HT-29 (cell line): ENCODE measurements at regions not wholly inside any gene's neighbourhood (a gene's known extent, or its start where the extent isn't known, plus 50 kb on each side); places are given as distances from the start of the nearest gene placed in this dataset.

Experiments
- DNase-seq: peaks from one replicate; pipeline ENCODE4 v3.0.0-alpha.2; 2015; ENCODE audit warnings: low spot score

DNA sequence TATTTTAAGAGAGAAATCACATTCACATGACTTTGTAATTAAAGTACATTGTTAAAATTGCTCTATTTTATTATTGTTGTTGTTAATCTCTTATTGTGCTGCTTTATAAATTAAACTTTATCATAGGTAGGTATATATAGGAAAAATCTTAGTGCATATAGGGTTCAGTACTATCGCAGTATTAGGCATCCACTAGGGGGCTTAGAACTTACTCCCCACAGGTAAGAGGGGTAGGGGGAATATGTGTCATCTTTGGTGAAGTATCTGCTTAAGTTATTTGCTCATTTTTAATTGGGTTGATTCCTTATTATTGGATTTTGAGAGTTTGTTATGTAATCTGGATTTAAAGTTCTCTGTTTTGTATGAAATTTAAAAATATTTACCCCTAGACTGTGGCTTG is 385.2 kb downstream of the DUSP10 start:
- DNase-seq = no peak

DNA sequence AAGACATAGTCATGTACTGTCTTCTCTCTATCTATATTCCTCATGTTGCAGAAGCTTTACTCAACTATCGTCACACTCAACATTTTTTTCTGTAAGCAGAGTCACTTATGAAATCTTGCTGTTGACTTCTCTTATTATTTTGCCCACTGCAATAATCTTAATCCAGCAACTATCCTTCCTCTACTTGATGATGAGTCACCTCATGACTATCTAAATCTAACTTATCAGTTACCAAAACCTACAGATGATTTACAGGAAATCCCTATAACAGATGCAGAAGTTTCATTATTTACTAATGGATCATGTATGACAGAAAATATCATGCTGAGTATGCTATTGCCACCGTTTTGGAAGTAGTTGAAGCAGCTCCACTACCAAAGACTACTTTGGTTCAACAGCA is 378.9 kb downstream of the DUSP10 start:
- no peak for DNase-seq

DNA sequence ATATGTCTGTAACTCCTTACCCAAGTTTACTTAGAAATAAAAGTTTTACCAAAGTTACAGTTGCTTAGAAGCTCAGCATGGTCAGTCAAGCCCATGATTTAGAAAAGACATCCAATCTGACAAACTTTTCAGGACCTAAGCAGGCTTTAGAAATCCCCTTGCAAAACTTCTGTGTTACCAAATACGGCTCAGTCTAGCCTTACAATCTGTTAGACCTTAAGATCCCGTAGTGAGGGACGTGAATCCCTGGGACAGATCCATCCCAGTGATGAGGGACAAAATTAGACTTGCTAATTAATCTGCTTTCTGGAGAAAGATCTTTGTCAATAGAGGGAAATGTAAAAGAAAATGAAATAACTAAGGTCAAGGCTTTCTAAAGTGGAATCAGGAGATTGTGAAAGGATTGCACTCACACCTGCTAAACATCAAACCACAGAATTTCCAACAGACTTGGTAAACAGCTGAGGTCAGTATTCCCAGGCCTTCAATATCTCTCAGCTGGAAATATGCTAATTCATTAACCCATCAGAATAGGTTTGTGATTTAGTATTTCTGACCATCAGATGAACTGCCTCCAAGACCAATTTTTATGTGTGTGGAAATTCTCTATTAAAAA is 375.3 kb downstream of the DUSP10 start:
- DNase-seq = no peak

DNA sequence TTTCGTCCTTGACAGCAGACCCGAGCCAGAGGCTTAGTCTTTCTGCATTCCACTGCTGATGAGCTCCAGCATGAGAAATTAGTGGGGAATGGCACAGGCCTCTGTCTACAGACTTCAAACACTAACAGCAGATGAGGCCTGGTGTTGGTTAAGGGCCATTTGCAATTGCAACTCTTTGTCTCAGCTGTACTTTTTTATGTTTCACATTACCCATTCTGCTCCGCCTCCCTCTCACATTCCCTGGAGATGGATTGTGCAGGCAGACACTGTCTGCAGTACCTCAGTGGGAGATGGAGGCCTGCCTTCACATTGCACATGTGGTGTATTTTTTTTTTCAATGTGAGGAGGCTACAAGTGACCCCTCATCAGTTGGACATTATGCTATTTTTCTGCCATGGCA is 370.2 kb downstream of the DUSP10 start:
- no peak for DNase-seq

DNA sequence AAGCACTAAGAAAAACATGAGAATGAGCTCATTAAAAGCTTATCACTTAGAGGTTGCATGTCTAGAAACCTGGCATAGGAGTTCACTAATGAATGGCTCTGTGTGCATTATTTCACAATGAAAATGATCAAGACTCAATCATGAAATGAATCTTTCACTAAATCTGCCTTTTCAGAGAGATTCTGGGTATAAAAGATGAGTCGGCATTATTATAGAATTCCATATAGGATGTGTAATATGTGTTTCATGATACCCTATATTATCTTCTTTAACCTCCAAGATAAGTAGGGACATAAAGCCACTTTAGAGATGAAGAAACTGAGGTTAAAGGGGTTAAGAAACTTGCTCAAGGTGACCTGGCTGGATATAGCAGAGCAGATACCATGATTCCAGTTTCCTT is 368.1 kb downstream of the DUSP10 start:
- no peak for DNase-seq

DNA sequence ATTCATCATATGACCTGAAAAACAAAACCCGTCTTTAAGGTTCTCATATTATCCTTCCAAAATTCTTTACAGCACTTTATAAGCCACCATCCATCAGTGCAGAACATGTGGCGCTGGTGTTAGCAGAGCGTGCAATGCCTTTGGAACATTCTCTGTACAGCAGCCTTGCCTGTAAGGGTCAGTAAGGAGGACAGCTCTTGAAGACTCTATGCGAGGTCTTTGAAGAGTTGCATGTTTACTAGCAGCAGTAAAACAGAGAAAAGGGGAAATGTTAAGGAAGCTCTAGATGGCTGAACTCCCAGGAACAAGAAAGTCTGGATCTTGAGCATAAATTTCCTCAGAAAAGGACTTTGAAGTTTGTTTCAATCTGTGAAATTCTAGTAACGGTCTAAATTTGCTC is 365.6 kb downstream of the DUSP10 start:
- no peak for DNase-seq

DNA sequence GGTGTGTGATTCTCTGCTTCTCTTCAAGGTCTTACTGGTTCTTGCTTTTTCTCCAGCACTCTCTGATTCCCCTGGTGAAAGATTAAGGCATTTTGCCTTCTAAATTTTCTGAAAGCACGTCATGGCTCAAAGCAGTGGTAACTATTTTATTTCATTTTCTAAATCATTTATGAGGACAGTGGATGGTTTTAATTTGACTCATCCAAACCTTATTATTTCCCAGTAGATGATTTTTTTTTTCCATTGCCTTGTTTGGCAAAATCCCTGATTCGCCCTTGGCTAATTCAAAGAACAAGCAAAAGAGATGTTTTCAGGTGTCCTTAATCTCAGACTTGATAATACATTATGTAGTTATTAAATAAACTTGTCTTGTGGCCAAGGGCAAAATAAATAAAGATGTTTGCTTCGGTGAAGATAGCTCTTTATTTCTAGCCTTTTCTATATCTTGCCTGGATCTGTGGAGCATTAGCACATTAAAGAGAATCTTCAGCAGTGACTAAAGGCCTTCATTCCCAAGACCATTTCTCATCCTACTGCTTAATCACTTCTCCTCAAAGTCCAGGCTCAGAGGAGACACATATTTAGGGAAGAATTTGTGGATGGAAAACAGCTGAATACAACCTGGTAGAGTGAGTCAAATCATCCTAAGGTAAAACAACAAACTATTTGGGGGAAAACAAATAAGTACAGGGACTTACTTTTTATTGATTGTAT is 359.8 kb downstream of the DUSP10 start:
- no peak for DNase-seq

DNA sequence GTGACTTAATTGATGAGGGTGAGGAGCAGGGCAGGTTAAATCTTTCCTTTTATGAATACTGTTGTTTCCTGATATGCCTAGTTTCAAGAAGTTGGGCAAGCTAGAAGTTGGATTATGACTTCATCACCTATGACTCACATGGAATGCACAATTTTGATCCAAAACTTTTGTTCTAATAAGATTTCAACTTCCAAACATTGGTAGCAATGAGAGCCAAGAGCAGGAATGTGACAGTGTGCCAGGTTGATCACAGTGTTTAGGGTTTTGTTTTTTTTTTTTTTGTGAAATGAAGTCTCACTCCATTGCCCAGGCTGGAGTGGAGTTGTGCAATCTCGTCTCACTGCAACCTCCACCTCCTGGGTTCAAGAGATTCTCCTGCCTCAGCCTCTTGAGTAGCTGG is 349.4 kb downstream of the DUSP10 start:
- DNase-seq = no peak

DNA sequence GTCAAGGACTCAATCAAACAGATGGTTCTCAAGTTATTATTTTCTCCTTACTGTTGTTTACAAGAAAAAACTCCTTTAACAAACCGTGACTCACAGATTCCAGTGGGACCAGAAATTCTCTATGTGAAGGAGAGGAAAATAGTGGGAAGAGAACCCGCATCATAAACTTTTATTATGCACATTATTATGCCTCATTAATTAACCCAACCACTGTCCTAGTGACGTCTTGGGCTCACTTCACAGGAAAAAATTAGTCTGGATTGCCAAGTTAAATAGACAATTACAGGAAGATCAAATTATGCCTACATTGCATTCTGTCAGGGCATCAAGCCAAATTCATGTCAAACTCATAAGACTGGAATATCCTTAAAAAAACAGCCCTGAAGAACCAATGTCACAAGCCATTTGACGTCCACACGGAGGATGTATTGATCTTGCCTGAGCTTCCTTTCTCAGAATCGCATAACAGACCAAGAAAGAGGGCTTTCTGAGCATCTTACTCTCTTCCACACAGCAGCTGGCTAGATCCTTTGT is 347.8 kb downstream of the DUSP10 start:
- DNase-seq = no peak

DNA sequence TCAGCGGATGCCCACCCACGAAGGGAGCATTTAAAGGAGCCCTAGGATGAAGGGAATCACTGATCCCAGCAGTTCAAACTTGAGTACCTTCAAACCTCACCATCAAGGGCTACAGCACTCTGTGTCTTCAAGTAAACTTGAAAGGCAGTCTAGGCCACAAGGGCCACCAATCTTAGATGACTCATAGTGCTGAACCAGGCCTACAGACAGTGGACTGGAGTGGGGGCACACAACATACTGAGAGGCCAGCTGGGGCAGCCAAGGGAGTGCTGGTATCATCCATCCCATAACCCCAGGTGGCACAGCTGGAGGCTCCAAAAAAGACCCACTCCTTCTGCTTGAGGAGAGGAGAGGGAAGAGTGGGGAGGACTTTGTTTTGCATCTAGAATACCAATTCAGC is 345.4 kb downstream of the DUSP10 start:
- DNase-seq = no peak

DNA sequence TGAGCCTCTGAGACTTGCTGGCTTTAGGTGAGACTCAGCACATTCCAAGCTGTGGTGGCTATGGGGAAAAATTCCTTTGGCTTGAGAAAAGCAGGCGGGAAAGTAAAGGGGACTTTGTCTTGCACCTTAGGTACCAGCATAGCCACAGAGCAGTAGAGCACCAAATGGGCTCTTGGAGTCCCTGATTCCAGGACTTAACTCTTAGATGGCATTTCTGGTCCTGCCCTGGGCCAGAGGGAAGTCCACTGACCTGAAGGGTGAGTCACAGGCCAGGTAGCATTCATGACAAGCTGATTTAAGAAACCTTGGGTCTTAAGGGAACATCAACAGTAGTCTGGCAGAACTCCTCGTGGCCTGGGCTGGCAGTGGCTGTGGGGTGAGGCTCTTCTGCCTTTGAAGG is 344.7 kb downstream of the DUSP10 start:
- no peak for DNase-seq

DNA sequence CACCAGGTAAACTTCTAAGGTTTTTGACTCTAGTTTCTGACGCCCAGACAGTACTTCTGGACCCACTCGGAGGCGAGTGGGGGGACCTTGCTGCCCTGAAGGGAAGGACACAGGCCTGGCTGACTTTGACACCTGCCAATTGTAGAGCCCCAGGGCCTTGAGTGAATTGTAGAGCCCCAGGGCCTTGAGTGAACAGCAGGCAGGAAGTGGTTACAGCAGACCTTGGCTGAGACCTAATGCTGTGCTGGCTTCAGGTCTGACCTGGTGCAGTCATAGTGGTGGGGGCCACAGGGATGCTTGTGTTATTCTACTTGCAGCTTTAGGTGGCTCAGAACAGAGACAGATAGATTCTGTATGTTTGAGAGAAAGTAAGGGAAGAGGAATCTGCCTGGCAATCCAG is 344.3 kb downstream of the DUSP10 start:
- DNase-seq = no peak

DNA sequence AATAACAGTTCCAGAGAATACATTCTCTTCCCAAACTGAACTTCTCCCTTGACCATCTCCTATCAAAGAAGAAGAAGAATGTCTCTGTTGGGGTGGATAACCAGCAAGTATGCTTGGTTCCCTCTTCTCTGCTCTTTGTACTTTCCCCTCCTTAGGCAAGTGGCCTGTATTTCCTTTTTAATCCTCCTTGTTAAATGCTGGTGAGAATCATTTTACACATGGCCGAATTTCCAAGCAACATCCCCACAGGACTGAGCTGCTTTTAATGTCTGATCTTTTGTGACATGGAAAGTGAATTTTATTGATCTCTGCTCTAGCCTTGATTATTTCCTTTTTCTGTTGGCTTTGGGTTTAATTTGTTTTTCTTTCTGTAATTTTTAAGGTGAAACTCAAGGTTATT is 336.7 kb downstream of the DUSP10 start:
- DNase-seq = no peak

DNA sequence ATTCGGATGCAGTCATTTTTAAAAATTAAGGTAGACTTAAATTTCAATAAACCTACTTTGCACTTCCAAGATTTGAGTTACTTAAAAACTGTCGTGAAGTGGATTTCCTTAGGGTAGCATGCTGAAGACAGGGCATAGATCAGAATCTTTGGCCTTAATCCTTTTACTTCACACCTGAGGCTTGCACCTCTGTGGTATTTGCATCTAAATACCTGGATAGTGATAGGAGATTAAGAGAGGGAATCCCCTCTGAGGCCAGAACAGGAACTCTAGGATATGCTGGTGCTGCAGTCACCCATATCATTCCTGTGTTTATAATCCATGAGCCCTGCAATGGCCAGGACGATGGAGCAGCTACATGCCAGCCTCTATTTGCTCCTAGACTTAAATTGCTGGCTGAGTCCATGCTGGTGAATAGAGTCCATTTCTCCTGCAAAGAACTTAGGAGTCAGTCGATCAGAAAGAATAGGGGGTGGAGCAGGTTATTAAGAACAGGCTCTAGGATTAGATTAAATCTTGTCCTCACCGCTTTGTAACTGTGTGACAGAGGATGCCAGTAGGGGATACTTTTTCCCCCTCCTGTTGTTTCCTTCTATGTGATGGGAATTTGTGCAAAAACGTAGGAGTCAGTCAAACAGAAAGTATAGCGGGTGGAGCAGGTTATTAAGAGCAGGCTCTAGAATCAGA is 333.6 kb downstream of the DUSP10 start:
- no peak for DNase-seq

DNA sequence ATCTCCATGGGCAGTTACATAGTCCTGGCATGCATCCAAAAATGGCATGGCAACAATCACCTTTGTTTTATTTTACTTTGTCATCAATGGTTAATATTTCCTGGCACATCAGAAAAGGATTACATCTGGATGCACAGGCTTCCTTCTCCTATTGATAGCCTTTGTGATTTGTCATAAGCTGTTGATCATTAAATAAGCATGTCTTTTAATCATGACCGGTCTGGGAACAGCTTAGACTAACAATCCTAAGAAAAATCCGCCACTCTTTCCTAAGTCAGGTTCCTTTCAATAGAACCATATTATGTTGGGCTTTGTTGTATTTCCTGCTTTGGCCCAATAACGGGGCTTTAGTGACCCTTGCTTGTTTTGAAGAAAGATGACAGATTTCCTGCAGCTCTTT is 330.6 kb downstream of the DUSP10 start:
- DNase-seq = peak; percentile 5

DNA sequence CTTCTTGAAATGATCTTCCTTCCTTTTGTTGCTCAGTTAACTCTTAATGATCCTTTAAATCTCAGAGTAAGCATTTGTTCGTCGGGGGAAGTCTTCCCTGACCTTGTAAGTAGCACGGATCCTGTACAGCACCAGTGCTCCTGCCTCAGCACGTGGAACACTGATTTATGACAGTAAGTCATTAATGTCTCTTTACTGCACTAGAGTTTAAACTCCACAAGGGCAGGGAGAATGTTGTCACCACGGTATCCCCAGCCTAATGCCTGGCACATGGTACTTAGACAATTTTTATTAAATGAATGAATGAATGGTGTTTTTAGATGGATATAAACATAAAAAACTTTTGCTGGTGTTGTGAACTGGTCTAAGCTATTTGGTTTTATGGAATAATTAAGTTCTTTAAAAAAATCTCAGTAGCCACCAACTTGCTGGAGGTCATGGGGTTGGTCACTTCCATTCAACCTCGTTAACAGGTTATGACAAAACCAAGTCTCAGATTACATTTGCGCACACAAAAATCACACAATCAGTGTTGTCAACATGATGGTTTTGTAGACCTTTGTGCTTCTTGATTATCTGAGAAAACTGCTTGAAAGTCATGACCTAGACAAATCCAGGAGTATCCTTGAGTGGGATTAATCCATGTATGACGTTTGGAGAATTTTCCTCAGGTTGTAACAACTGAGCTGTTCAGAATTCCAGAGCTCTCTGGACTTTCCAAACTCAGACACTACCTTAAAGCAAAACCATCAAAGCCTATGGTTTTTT is 326.9 kb downstream of the DUSP10 start:
- no peak for DNase-seq

DNA sequence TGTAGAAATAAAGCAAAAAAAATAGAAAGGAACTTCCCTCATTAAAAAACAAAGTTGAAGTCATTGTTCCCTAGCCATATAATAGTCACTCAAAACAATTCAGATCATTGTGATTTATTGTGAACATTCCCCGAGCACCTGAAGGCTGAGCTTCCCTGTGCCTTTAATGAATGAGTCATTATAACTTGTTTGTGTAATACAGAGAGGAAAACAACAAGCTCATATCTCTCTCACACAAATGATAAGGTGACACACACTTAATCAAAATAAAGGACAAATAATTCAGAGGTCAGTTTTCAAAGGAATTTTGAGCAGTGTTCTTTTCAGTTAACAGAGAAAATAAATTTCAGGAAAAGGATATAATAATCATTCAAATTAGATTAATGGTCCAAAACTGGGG is 326.2 kb downstream of the DUSP10 start:
- no peak for DNase-seq

DNA sequence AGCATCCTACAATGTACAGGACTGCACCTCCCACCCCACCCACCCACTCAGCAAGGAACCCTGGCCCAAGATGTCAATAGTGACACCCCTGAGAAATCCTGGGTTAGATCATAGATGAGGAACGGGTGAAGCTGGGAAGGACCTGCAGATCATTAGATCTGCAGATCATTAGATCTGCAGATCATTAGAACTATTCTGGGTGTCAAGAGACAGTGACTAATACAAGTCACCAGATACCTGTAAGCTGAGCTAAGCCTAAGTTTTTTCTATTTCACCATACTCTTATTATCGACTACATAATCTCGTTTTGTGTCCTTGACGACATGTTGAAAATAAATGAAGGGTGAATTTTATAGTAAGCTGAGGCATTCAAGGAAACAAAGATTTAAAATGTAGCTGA is 325.7 kb downstream of the DUSP10 start:
- no peak for DNase-seq

DNA sequence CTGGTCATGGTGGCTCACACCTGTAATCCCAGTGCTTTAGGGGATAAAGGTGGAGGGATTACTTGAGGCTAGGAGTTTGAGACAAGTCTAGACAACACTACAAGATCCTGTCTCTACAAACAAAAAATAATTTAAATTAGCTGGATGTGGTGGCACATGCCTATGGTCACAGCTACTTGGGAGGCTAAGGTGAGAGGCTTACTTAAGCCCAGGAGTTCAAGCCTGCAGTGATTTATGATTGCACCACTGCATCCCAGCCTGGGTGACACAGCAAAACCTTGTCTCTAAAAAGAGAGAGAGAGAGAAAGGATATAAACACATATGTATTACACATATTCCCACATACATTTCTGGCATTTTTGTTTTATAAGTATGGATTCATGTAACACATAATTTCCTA is 325.2 kb downstream of the DUSP10 start:
- no peak for DNase-seq

DNA sequence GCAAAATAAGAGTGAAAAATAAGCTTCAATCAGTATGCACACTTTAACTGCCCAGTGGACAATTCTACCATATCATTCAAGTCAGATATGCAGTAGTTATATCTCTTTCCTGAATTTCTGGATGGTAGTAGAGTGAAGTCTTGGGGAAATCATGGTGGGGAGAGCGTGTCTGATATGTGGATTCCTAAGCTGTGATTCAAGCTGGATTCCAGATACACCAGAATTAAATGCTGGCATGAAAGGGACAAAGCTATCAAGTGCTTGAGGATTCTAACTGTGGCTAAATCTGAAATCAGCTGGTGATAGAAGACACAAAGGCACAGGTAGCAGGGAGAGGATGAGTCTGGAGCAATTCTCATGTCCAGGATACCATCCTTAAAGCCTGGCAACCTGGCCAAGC is 323.5 kb downstream of the DUSP10 start:
- DNase-seq = no peak

DNA sequence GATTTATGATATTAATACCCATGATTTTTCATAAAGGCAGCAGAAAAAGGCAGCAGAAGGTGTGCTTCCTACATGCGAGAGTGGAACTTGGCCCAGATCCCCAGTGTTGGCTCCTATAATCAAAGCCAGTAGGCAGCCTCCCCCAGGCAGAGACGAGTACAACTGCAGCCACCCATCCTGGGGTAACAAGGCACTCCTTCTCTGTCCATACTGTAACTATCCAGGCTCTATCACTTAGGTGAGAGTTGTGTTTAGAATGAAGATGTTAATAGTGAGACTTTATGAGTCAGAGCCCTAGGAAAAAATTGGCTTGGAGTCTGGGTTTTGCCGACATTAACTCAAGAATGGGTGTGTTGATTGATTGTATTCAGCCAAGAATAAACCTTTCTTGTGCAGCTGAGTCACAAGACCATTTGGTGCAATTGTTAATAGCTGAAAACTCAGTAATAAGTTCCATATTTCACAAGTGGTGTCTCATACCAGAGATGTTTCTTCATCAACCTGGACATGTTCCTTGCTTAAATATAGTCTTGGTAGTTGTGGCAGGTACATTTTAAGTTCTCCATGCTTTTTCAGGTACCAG is 322.3 kb downstream of the DUSP10 start:
- DNase-seq = no peak

DNA sequence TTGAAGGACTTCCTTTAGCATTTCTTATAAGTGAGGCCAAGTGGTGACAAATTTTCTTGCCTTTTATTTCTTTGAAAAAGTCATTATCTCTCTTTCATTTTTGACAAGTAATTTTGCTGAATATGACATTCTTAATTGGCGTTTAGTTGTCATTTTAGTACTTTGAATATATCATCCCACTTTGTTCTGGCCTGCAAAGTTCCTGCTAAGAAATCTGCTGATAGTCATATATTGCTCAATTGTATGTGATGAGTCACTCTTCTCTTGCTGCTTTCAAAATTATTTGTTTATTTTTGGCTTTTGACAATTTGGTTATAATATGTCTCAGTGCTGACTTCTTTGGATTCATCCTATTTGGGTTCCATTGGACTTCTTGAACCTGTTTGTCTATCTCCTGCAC is 312.6 kb downstream of the DUSP10 start:
- no peak for DNase-seq
